ENCODE measurements at regions not wholly inside any gene's neighbourhood (a gene's known extent, or its start where the extent isn't known, plus 50 kb on each side); places are given as distances from the start of the nearest gene placed in this dataset.

DNA sequence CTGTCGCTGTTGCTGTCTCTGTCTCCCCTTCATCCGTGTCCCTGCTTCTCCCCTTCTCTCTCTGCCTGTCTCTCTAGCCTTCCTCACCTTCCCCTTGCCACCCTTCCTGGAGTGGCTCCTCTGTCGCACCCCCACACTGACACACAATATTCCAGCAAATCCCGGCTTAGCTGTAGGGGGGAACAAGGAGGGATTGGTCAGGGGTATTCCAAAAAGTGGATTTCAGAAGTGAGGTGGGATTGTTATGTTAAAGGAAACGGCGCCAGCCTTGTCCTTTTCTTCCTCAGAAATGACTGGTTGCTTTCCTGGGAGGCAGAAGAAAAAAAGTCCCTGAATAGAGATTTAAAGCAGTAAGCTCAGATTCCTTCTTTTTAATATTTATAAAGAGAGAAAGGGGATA lies 76.3 kb upstream of the SIRPA start:
- TF ChIP-seq, protein P1, sequence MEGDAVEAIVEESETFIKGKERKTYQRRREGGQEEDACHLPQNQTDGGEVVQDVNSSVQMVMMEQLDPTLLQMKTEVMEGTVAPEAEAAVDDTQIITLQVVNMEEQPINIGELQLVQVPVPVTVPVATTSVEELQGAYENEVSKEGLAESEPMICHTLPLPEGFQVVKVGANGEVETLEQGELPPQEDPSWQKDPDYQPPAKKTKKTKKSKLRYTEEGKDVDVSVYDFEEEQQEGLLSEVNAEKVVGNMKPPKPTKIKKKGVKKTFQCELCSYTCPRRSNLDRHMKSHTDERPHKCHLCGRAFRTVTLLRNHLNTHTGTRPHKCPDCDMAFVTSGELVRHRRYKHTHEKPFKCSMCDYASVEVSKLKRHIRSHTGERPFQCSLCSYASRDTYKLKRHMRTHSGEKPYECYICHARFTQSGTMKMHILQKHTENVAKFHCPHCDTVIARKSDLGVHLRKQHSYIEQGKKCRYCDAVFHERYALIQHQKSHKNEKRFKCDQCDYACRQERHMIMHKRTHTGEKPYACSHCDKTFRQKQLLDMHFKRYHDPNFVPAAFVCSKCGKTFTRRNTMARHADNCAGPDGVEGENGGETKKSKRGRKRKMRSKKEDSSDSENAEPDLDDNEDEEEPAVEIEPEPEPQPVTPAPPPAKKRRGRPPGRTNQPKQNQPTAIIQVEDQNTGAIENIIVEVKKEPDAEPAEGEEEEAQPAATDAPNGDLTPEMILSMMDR (conservative IDR thresholded peaks at IDR 0.05; ENCODE audit: low read length) = no peak
- no peak for TF ChIP-seq EZH2phosphoT487 (IDR thresholded peaks at IDR 0.05; ENCODE audit: borderline replicate concordance, low read depth, low read length)
